ENCODE measurements at regions not wholly inside any gene's neighbourhood (a gene's known extent, or its start where the extent isn't known, plus 50 kb on each side); places are given as distances from the start of the nearest gene placed in this dataset.

DNA sequence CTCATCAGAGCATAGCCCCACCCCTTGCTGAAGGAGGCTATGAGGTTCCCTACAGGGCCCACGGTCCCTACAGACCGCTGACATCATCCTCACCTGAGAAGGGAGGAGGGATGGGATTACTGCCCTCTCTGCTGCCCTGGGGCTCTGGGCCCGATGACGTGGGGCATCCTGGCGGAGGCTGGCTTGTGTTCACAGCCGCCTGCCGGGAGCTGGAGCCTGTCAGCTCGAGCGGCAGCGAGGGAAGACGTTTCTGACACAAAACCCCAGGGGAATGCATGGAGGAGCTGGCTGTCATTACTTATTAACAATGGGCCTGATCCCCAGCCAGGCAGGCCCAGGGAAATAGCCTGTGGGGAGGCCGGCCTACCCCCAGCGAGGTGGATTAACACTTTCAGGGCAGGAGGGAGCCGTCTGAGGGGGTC, 106.6 kb upstream of the ATP6AP2 start:
- POLR2A ChIA-PET: no interaction called here

DNA sequence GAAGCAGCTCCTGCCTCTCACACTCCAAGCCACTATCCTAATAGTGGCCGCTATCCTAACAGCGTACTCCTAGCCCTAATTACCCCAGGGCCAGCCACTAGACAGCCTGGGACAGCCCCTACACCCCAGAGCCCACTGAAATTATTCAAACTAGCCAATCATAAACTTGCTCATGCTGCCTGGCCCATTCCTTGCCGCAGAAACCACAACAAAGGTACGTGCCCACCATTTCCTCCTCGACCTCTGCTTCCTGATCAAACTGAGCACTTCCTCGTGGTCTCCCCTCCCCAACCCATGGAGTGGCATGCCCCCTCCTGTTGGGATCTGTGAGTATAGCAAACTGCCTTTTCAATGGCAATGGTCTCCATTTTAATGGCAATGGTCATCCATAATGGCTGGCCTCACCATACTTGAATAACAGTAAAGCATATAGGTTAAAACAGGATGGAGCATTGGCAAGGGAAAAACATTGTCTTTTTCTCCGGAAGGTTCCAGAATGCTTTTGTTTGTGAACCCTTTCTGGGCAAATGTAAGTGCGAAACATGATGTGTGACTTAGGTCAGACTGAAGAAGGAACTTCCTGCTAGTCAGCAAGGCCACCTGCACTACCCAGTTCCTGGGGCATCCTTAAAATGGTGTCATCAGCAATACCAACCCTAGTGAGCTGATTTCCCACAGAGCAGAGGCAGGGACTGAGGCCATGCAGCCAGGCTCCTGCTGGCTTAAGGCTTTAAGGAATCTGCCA, 107.1 kb upstream of the ATP6AP2 start:
- Histone ChIP-seq H2AFZ (ENCODE audit: control insufficient read depth, low read depth, low read length) (no peak overlapping the region), H3K4me3 (no peak overlapping the region), H3K9me3 (replicated peaks; ENCODE audit: control insufficient read depth, insufficient read depth, low read length) (no peaks in the 10 kb centered on the region), H3K27ac (ENCODE audit: control insufficient read depth, insufficient read depth) (no peak overlapping the region), H4K20me1 (ENCODE audit: control insufficient read depth, insufficient read depth) (no peaks in the 10 kb centered on the region), H3K4me2 (ENCODE audit: control insufficient read depth, insufficient read depth) (no peak overlapping the region), H3K27me3 (replicated peaks in 1 of 2; ENCODE audit: control insufficient read depth in 2 of 2, insufficient read depth in 2 of 2, low read length in 1 of 2) (no peaks in the 10 kb centered on the region), H3K4me1 (ENCODE audit: control insufficient read depth, insufficient read depth, low read length) (peaks cover 5% of the 10 kb centered on the region; the same call in 1 of the 2 replicates), H3K9ac (ENCODE audit: control insufficient read depth, insufficient read depth, low read length) (no peak overlapping the region), H3K36me3 (ENCODE audit: control insufficient read depth in 2 of 2, insufficient read depth in 2 of 2, low read length in 1 of 2) (no peaks in the 10 kb centered on the region), H3K79me2 (ENCODE audit: control insufficient read depth, insufficient read depth, low read length) (no peaks in the 10 kb centered on the region)
- FAIRE-seq: no peak
- POLR2A ChIA-PET: no interaction called here
- TF ChIP-seq, protein P1, sequence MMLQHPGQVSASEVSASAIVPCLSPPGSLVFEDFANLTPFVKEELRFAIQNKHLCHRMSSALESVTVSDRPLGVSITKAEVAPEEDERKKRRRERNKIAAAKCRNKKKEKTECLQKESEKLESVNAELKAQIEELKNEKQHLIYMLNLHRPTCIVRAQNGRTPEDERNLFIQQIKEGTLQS (IDR thresholded peaks at IDR 0.05; ENCODE audit: borderline replicate concordance, extremely low read depth, low read depth, low read length): no peak
- TF ChIP-seq RUNX3 (IDR thresholded peaks at IDR 0.05; ENCODE audit: low read length): peak; percentile 46; the same call in 1 of the 2 replicates
- no peak for ATAC-seq
- RAD21 ChIA-PET (ENCODE audit: unreplicated experiment): no interaction called here
- CTCF ChIA-PET: no interaction called here
- DNase-seq (ENCODE audit: low read depth, low spot score): no peak
- intact Hi-C loops (cut with micrococcal nuclease; ENCODE audit: unreplicated experiment): loop anchor here (5.0 to 10.0 kb wide), 2 partner anchors 206 to 379 kb away; partner anchors contain the start of gene BCOR
- no TSS peak for BruUV-seq (replicated peaks)
- in situ Hi-C loops (cut with MboI): no loop called here
- SMC1A ChIA-PET (ENCODE audit: uncharacterized antibody, unreplicated experiment): no interaction called here
- 36% methylated on average over 8 of the region's 8 CpGs for WGBS (ENCODE audit: insufficient coverage, insufficient replicate concordance, low lambda C conversion rate, missing lambda C conversion rate)

More for the DNA sequence above, 106.6 kb upstream of the ATP6AP2 start:
- Histone ChIP-seq H3K4me2 (ENCODE audit: control insufficient read depth, insufficient read depth) (no peak overlapping the region), H3K36me3 (ENCODE audit: control insufficient read depth in 2 of 2, insufficient read depth in 2 of 2, low read length in 1 of 2) (no peaks in the 10 kb centered on the region), H3K9me3 (replicated peaks; ENCODE audit: control insufficient read depth, insufficient read depth, low read length) (no peaks in the 10 kb centered on the region; the same call in 2 of the 3 replicates), H3K9ac (ENCODE audit: control insufficient read depth, insufficient read depth, low read length) (no peak overlapping the region), H4K20me1 (ENCODE audit: control insufficient read depth, insufficient read depth) (no peaks in the 10 kb centered on the region), H3K27ac (ENCODE audit: control insufficient read depth, insufficient read depth) (no peak overlapping the region), H3K79me2 (ENCODE audit: control insufficient read depth, insufficient read depth, low read length) (no peaks in the 10 kb centered on the region), H3K4me1 (ENCODE audit: control insufficient read depth, insufficient read depth, low read length) (peaks cover 5% of the 10 kb centered on the region; the same call in 1 of the 2 replicates), H2AFZ (ENCODE audit: control insufficient read depth, low read depth, low read length) (no peak overlapping the region), H3K4me3 (no peak overlapping the region), H3K27me3 (replicated peaks in 1 of 2; ENCODE audit: control insufficient read depth in 2 of 2, insufficient read depth in 2 of 2, low read length in 1 of 2) (no peaks in the 10 kb centered on the region)
- no TSS peak for BruUV-seq (replicated peaks)
- ChIA-PET CTCF (no interaction called here), SMC1A (ENCODE audit: uncharacterized antibody, unreplicated experiment) (no interaction called here), RAD21 (ENCODE audit: unreplicated experiment) (no interaction called here)
- 33% methylated on average over 14 of the region's 14 CpGs for WGBS (ENCODE audit: insufficient coverage, insufficient replicate concordance, low lambda C conversion rate, missing lambda C conversion rate)
- intact Hi-C loops (cut with micrococcal nuclease; ENCODE audit: unreplicated experiment): loop anchor here (5.0 to 10.0 kb wide), 2 partner anchors 207 to 379 kb away; partner anchors contain the start of gene BCOR
- ATAC-seq (peak; percentile 35; the same call in 2 of the 3 replicates), FAIRE-seq (no peak), DNase-seq (ENCODE audit: low read depth, low spot score) (no peak)
- TF ChIP-seq, protein P2, sequence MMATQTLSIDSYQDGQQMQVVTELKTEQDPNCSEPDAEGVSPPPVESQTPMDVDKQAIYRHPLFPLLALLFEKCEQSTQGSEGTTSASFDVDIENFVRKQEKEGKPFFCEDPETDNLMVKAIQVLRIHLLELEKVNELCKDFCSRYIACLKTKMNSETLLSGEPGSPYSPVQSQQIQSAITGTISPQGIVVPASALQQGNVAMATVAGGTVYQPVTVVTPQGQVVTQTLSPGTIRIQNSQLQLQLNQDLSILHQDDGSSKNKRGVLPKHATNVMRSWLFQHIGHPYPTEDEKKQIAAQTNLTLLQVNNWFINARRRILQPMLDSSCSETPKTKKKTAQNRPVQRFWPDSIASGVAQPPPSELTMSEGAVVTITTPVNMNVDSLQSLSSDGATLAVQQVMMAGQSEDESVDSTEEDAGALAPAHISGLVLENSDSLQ (IDR thresholded peaks at IDR 0.05): 0 out of 2 replicates have a peak, but pooled peaks have one; percentile 23
- TF ChIP-seq FOXK2 (IDR thresholded peaks at IDR 0.05): no peak
- in situ Hi-C loops (cut with MboI): no loop called here
